IgD-negative memory B cell (primary cell): ENCODE measurements at regions not wholly inside any gene's neighbourhood (a gene's known extent, or its start where the extent isn't known, plus 50 kb on each side); places are given as distances from the start of the nearest gene placed in this dataset.

Source experiments
- H3K27ac Mint-ChIP-seq, 3 donors: one replicate each; pipeline ENCODE4 v1.8.0; 2020 to 2022; ENCODE audit warnings: mild to moderate bottlenecking in 3 of 3, mixed read lengths in 3 of 3, moderate library complexity in 1 of 3
- H3K27me3 Mint-ChIP-seq: one replicate; pipeline ENCODE4 v1.8.0; 2021; ENCODE audit warnings: mixed read lengths
- H3K36me3 Mint-ChIP-seq: one replicate; pipeline ENCODE4 v1.8.0; 2020; ENCODE audit warnings: mild to moderate bottlenecking, mixed read lengths
- H3K4me1 Mint-ChIP-seq, 3 donors: one replicate each; pipeline ENCODE4 v1.8.0; 2020 to 2022; ENCODE audit warnings: mixed read lengths in 3 of 3, mild to moderate bottlenecking in 1 of 3
- H3K4me3 Mint-ChIP-seq, 4 donors: one replicate each; pipeline ENCODE4 v1.8.0; 2020 to 2022; ENCODE audit warnings: mild to moderate bottlenecking in 4 of 4, mixed read lengths in 4 of 4, moderate library complexity in 3 of 4
- H3K9me3 Mint-ChIP-seq, 3 donors: one replicate each; pipeline ENCODE4 v1.8.0; 2020 to 2021; ENCODE audit warnings: mixed read lengths in 3 of 3, mild to moderate bottlenecking in 1 of 3

GRCh38 chr18:46243673-46244072, 139.5 kb downstream of the HAUS1 start:
- H3K27me3 Mint-ChIP-seq: no peaks in the 10 kb centered on the region
- no peaks in the 10 kb centered on the region for H3K9me3 Mint-ChIP-seq
- peaks cover 8 to 22% (median 18%) of the 10 kb centered on the region in 3 donors for H3K4me1 Mint-ChIP-seq

GRCh38 chr18:46246101-46246500, 141.9 kb downstream of the HAUS1 start:
- Mint-ChIP-seq H3K4me1 (peaks cover 22 to 34% (median 30%) of the 10 kb centered on the region in 3 donors), H3K4me3 (no peak overlapping the region), H3K9me3 (no peaks in the 10 kb centered on the region), H3K27me3 (no peaks in the 10 kb centered on the region), H3K27ac (peak overlapping the region; percentile 8 to 65 (median 58)), H3K36me3 (peaks cover 3% of the 10 kb centered on the region)

More at GRCh38 chr18:46243673-46244072, 139.5 kb downstream of the HAUS1 start:
- H3K36me3 Mint-ChIP-seq: peaks cover under 1% of the 10 kb centered on the region
- H3K27ac Mint-ChIP-seq: peak overlapping the region in 2 of 3 donors; percentile 39 to 73
- H3K4me3 Mint-ChIP-seq: no peak overlapping the region

- Mint-ChIP-seq H3K4me1 (peaks cover 25 to 34% (median 31%) of the 10 kb centered on the region in 3 donors), H3K9me3 (no peaks in the 10 kb centered on the region), H3K4me3 (peak overlapping the region in 2 of 4 donors; percentile 53 to 67)
These were observed 143.8 kb downstream of the HAUS1 start for GRCh38 chr18:46247942-46248341.

GRCh38 chr18:46250084-46250811, 146.1 kb downstream of the HAUS1 start:
- no peaks in the 10 kb centered on the region for H3K9me3 Mint-ChIP-seq
- H3K27me3 Mint-ChIP-seq: no peaks in the 10 kb centered on the region
- H3K36me3 Mint-ChIP-seq: peaks cover 3% of the 10 kb centered on the region
- H3K4me1 Mint-ChIP-seq: peaks cover 24 to 34% (median 25%) of the 10 kb centered on the region in 3 donors
- peak overlapping the region; percentile 90 to 97 (median 97) for H3K27ac Mint-ChIP-seq
- H3K4me3 Mint-ChIP-seq: peak overlapping the region; percentile 83 to 93 (median 86)

More at GRCh38 chr18:46247942-46248341, 143.8 kb downstream of the HAUS1 start:
- peak overlapping the region; percentile 52 to 97 (median 89) for H3K27ac Mint-ChIP-seq
- H3K27me3 Mint-ChIP-seq: no peaks in the 10 kb centered on the region
- peaks cover 3% of the 10 kb centered on the region for H3K36me3 Mint-ChIP-seq

GRCh38 chr18:46250812-46251173, 146.6 kb downstream of the HAUS1 start:
- peak overlapping the region; percentile 83 to 93 (median 86) for H3K4me3 Mint-ChIP-seq
- H3K9me3 Mint-ChIP-seq: no peaks in the 10 kb centered on the region
- H3K27me3 Mint-ChIP-seq: no peaks in the 10 kb centered on the region
- H3K27ac Mint-ChIP-seq: peak overlapping the region; percentile 90 to 97 (median 97)
- H3K36me3 Mint-ChIP-seq: peaks cover 5% of the 10 kb centered on the region
- peaks cover 22 to 32% (median 25%) of the 10 kb centered on the region in 3 donors for H3K4me1 Mint-ChIP-seq

- Mint-ChIP-seq H3K27ac (peak overlapping the region in 1 of 3 donors; percentile 13), H3K4me1 (peaks cover 27 to 33% (median 28%) of the 10 kb centered on the region in 3 donors), H3K36me3 (peaks cover 17% of the 10 kb centered on the region), H3K4me3 (no peak overlapping the region), H3K9me3 (no peaks in the 10 kb centered on the region), H3K27me3 (no peaks in the 10 kb centered on the region)
These were observed 148.6 kb downstream of the HAUS1 start for GRCh38 chr18:46252759-46253158.

- peaks cover 17% of the 10 kb centered on the region for H3K36me3 Mint-ChIP-seq
- H3K27ac Mint-ChIP-seq: no peak overlapping the region
- no peak overlapping the region for H3K4me3 Mint-ChIP-seq
- no peaks in the 10 kb centered on the region for H3K9me3 Mint-ChIP-seq
- peaks cover 24 to 30% (median 28%) of the 10 kb centered on the region in 3 donors for H3K4me1 Mint-ChIP-seq
- no peaks in the 10 kb centered on the region for H3K27me3 Mint-ChIP-seq
These were observed 149.3 kb downstream of the HAUS1 start for GRCh38 chr18:46253498-46253897.

GRCh38 chr18:46256078-46256477, 151.9 kb downstream of the HAUS1 start:
- Mint-ChIP-seq H3K36me3 (peaks cover 14% of the 10 kb centered on the region), H3K27me3 (no peaks in the 10 kb centered on the region), H3K9me3 (no peaks in the 10 kb centered on the region), H3K4me3 (no peak overlapping the region), H3K27ac (no peak overlapping the region), H3K4me1 (peaks cover 14 to 20% (median 14%) of the 10 kb centered on the region in 3 donors)

- no peak overlapping the region for H3K27ac Mint-ChIP-seq
- no peaks in the 10 kb centered on the region for H3K27me3 Mint-ChIP-seq
- H3K9me3 Mint-ChIP-seq: no peaks in the 10 kb centered on the region
- H3K4me3 Mint-ChIP-seq: no peak overlapping the region
- H3K36me3 Mint-ChIP-seq: peaks cover 14% of the 10 kb centered on the region
- peaks cover 11 to 19% (median 12%) of the 10 kb centered on the region in 3 donors for H3K4me1 Mint-ChIP-seq
These were observed 153.2 kb downstream of the HAUS1 start for GRCh38 chr18:46257366-46257765.

- peak overlapping the region in 1 of 3 donors; percentile 88 for H3K27ac Mint-ChIP-seq
- H3K36me3 Mint-ChIP-seq: peaks cover 22% of the 10 kb centered on the region
- peaks cover 12 to 30% (median 17%) of the 10 kb centered on the region in 3 donors for H3K4me1 Mint-ChIP-seq
- no peak overlapping the region for H3K4me3 Mint-ChIP-seq
- no peaks in the 10 kb centered on the region for H3K27me3 Mint-ChIP-seq
- H3K9me3 Mint-ChIP-seq: no peaks in the 10 kb centered on the region
These were observed 156.1 kb downstream of the HAUS1 start for GRCh38 chr18:46260016-46260878.

- H3K27me3 Mint-ChIP-seq: no peaks in the 10 kb centered on the region
- peaks cover 15 to 28% (median 19%) of the 10 kb centered on the region in 3 donors for H3K4me1 Mint-ChIP-seq
- no peak overlapping the region for H3K4me3 Mint-ChIP-seq
- peak overlapping the region in 1 of 3 donors; percentile 88 for H3K27ac Mint-ChIP-seq
- H3K9me3 Mint-ChIP-seq: no peaks in the 10 kb centered on the region
- peaks cover 22% of the 10 kb centered on the region for H3K36me3 Mint-ChIP-seq
These were observed 156.6 kb downstream of the HAUS1 start for GRCh38 chr18:46260879-46261143.

GRCh38 chr18:46261799-46262198, 157.6 kb downstream of the HAUS1 start:
- Mint-ChIP-seq H3K4me1 (peaks cover 15 to 26% (median 19%) of the 10 kb centered on the region in 3 donors), H3K36me3 (peaks cover 17% of the 10 kb centered on the region), H3K9me3 (no peaks in the 10 kb centered on the region), H3K27ac (peak overlapping the region in 1 of 3 donors; percentile 39), H3K27me3 (no peaks in the 10 kb centered on the region), H3K4me3 (no peak overlapping the region)

- no peaks in the 10 kb centered on the region for H3K9me3 Mint-ChIP-seq
- H3K36me3 Mint-ChIP-seq: peaks cover 10% of the 10 kb centered on the region
- no peak overlapping the region for H3K4me3 Mint-ChIP-seq
- H3K27me3 Mint-ChIP-seq: no peaks in the 10 kb centered on the region
- H3K27ac Mint-ChIP-seq: no peak overlapping the region
- peaks cover 13 to 21% (median 15%) of the 10 kb centered on the region in 3 donors for H3K4me1 Mint-ChIP-seq
These were observed 158.7 kb downstream of the HAUS1 start for GRCh38 chr18:46262856-46263255.

- Mint-ChIP-seq H3K27ac (peak overlapping the region in 2 of 3 donors; percentile 21 to 65), H3K36me3 (peaks cover 10% of the 10 kb centered on the region), H3K4me1 (peaks cover 13 to 21% (median 15%) of the 10 kb centered on the region in 3 donors), H3K27me3 (no peaks in the 10 kb centered on the region), H3K9me3 (no peaks in the 10 kb centered on the region), H3K4me3 (peak overlapping the region in 2 of 4 donors; percentile 6 to 20)
These were observed 160.1 kb downstream of the HAUS1 start for GRCh38 chr18:46264255-46264654.
